ENCODE measurements at regions not wholly inside any gene's neighbourhood (a gene's known extent, or its start where the extent isn't known, plus 50 kb on each side); places are given as distances from the start of the nearest gene placed in this dataset.

DNA sequence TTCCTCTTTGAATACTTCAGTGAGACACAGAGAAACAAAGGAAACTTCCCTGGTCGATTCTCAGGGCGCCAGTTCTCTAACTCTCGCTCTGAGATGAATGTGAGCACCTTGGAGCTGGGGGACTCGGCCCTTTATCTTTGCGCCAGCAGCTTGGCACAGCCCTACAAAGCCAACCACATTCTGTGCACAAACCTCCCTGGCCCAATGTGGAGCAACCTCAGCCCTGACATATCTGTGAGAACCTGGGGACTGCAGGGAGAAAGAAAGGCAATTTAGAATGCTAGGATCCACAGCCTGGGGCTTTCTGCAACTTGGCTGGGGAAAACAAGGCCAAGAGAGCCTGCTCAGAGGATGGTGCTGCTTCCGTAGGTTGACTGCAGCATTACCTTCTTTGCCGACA is 63.5 kb upstream of the PRSS58 start:
- no peak overlapping the region for H3K4me3 ChIP-seq (ENCODE audit: low read depth, low read length)
- TF ChIP-seq, protein P1, sequence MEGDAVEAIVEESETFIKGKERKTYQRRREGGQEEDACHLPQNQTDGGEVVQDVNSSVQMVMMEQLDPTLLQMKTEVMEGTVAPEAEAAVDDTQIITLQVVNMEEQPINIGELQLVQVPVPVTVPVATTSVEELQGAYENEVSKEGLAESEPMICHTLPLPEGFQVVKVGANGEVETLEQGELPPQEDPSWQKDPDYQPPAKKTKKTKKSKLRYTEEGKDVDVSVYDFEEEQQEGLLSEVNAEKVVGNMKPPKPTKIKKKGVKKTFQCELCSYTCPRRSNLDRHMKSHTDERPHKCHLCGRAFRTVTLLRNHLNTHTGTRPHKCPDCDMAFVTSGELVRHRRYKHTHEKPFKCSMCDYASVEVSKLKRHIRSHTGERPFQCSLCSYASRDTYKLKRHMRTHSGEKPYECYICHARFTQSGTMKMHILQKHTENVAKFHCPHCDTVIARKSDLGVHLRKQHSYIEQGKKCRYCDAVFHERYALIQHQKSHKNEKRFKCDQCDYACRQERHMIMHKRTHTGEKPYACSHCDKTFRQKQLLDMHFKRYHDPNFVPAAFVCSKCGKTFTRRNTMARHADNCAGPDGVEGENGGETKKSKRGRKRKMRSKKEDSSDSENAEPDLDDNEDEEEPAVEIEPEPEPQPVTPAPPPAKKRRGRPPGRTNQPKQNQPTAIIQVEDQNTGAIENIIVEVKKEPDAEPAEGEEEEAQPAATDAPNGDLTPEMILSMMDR (IDR thresholded peaks at IDR 0.05; ENCODE audit: insufficient read depth, low read depth, low read length): no peak
- DNase-seq (ENCODE audit: low read depth): no peak

DNA sequence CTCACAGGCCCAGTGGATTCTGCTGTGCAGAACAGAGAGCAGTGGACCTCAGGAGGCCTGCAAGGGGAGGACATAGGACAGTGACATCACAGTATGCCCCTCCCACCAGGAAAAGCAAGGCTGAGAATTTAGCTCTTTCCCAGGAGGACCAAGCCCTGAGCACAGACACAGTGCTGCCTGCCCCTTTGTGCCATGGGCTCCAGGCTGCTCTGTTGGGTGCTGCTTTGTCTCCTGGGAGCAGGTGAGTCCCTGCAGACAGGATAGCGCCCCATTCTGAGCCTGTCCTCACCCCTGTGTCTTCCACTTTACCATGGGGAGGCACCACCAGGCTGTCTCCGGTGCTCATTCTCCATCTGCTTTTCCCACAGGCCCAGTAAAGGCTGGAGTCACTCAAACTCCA is 63.0 kb upstream of the PRSS58 start:
- TF ChIP-seq, protein P1 (IDR thresholded peaks at IDR 0.05; ENCODE audit: insufficient read depth, low read depth, low read length): no peak
- H3K4me3 ChIP-seq (ENCODE audit: low read depth, low read length): no peak overlapping the region
- no peak for DNase-seq (ENCODE audit: low read depth)

DNA sequence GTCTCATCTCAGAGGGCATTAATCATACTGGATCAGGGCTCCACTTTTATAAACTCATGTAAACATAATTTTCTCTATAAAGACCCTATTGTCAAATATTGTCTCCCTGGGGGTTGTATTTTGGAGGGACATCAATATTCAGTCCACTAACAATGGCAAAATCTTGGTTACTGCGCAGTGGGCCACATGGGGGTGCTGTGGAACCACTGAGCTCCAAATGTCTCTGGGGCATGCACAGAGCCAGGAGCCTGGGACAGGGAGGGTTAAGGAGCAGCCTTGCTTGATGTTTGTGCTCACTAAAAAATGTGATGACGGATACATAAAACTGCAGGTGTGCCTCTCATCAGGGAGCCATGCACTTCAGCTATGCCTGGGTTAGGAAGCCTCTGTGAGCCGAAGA is 62.1 kb upstream of the PRSS58 start:
- H3K4me3 ChIP-seq (ENCODE audit: low read depth, low read length): no peak overlapping the region
- DNase-seq (ENCODE audit: low read depth): no peak
- TF ChIP-seq, protein P1 (IDR thresholded peaks at IDR 0.05; ENCODE audit: insufficient read depth, low read depth, low read length): peak; percentile 16

DNA sequence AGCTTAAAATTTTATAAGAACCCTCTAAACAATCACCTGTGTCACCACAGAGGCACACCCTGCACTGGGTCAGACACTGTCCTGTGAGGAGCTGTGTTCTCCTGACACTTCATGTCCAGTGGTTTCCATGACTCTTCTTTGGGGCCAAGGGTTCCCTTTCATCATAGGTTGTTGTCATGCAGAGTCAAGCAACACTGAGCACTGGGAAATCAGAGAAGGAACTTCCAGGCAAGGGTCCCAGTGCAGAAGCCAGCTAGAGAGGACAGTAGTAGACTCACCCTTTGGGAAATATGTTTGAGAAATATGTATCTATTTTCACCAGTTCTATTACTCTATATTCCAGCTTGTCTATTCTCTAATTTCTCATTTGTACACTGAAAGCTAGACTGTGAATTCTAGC is 56.4 kb upstream of the PRSS58 start:
- no peak for DNase-seq (ENCODE audit: low read depth)
- TF ChIP-seq, protein P1 (IDR thresholded peaks at IDR 0.05; ENCODE audit: insufficient read depth, low read depth, low read length): no peak
- no peak overlapping the region for H3K4me3 ChIP-seq (ENCODE audit: low read depth, low read length)

DNA sequence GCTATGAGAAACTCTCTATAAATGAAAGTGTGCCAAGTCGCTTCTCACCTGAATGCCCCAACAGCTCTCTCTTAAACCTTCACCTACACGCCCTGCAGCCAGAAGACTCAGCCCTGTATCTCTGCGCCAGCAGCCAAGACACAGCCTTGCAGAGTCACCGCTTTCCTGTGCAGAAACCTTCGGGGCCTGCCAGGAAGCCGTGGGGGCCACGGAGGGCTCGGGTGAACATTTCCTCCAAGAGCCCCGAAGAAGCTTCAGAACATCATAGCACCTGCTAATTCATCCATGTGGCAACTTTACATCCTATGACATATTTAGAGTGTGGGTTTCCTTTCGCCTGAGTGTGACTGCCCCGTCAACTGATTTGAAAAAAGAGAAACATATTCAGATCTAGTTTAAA is 55.7 kb upstream of the PRSS58 start:
- DNase-seq (ENCODE audit: low read depth): no peak
- TF ChIP-seq, protein P1 (IDR thresholded peaks at IDR 0.05; ENCODE audit: insufficient read depth, low read depth, low read length): no peak
- no peak overlapping the region for H3K4me3 ChIP-seq (ENCODE audit: low read depth, low read length)

DNA sequence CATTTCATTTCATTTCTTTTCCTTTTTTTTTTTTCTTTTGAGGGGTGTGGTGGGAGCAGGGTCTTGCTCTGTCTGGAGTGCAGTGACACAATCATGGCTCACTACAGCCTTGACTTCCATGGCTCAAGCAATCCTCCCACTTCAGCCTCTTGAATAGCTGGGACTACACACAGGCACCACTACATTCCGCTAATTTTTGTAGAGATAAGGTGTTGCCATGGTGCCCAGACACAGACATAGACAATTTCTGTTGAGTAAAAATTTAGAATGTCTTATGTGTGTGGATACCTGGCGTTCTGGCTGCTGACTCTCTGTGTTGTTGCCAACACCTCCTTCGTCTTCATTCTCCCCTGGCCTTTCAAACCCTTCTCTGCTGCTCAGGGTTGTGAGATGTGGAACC is 54.0 kb upstream of the PRSS58 start:
- H3K4me3 ChIP-seq (ENCODE audit: low read depth, low read length): no peak overlapping the region
- TF ChIP-seq, protein P1 (IDR thresholded peaks at IDR 0.05; ENCODE audit: insufficient read depth, low read depth, low read length): no peak
- DNase-seq (ENCODE audit: low read depth): no peak

DNA sequence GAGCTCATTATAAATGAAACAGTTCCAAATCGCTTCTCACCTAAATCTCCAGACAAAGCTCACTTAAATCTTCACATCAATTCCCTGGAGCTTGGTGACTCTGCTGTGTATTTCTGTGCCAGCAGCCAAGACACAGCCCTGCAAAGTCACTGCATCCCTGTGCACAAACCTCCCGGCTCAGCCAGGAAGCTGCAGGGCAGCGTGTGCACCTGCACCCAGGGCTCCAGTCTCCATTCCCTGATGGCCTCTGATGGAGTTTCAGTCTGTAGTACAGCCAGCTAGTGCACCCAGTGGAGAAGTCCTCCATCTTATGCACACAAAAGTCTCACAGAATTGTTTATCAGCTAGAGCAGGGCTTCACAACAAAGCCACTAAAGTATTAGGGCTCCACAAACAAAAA is 51.1 kb upstream of the PRSS58 start:
- DNase-seq (ENCODE audit: low read depth): no peak
- no peak overlapping the region for H3K4me3 ChIP-seq (ENCODE audit: low read depth, low read length)
- TF ChIP-seq, protein P1 (IDR thresholded peaks at IDR 0.05; ENCODE audit: insufficient read depth, low read depth, low read length): no peak

Measured in fibroblast of villous mesenchyme (primary cell).